Uterus (tissue), 2 donors: ENCODE measurements at regions not wholly inside any gene's neighbourhood (a gene's known extent, or its start where the extent isn't known, plus 50 kb on each side); places are given as distances from the start of the nearest gene placed in this dataset.

ENCODE experiments used
- CTCF ChIP-seq, 4 experiments: fragments of 200-600 bp in 2 of 4; fragments of 450-650 bp in 2 of 4; sonication (generic) in 2 of 4; IDR thresholded peaks; one replicate each; pipeline ENCODE4 v1.5.1; 2016 to 2019; ENCODE audit warnings: antibody characterized with exemption in 4 of 4, mild to moderate bottlenecking in 2 of 4, moderate library complexity in 1 of 4
- POLR2A ChIP-seq, 2 donors: fragments of 450-650 bp; IDR thresholded peaks; one replicate each; pipeline ENCODE4 v1.6.1; 2016; ENCODE audit warnings: antibody characterized with exemption in 2 of 2, mild to moderate bottlenecking in 1 of 2, moderate library complexity in 1 of 2

GRCh38 chr7:125481323-125481722 is 551.7 kb upstream of the POT1 start:
- TF ChIP-seq CTCF (IDR thresholded peaks at IDR 0.05) (no peak), POLR2A (IDR thresholded peaks at IDR 0.05) (no peak)
